ENCODE measurements at regions not wholly inside any gene's neighbourhood (a gene's known extent, or its start where the extent isn't known, plus 50 kb on each side); places are given as distances from the start of the nearest gene placed in this dataset.

GRCh38 chrX:117543885-117544284 lies 572.7 kb downstream of the KLHL13 start:
- Histone ChIP-seq H3K4me2 (no peak overlapping the region), H3K9me2 (ENCODE audit: insufficient read depth) (no peaks in the 10 kb centered on the region), H3K36me3 (ENCODE audit: low read depth) (no peaks in the 10 kb centered on the region), H3K27ac (no peak overlapping the region), H3F3A (ENCODE audit: insufficient read depth, low read depth) (no peaks in the 10 kb centered on the region), H3K27me3 (ENCODE audit: insufficient read depth, low read depth) (no peaks in the 10 kb centered on the region), H3K79me2 (ENCODE audit: low read depth) (no peaks in the 10 kb centered on the region), H2AFZ (no peak overlapping the region), H3K9me3 (ENCODE audit: insufficient read depth, low read depth) (no peaks in the 10 kb centered on the region), H4K20me1 (ENCODE audit: insufficient read depth) (no peaks in the 10 kb centered on the region), H3K4me3 (no peak overlapping the region), H3K4me1 (replicated peaks; ENCODE audit: insufficient read depth) (no peaks in the 10 kb centered on the region)
- BruUV-seq (replicated peaks): no TSS peak
- ChIA-PET POLR2A (ENCODE audit: unreplicated experiment) (no interaction called here), CTCF (no interaction called here)
- intact Hi-C loops (cut with micrococcal nuclease; ENCODE audit: unreplicated experiment): no loop called here
- TF ChIP-seq EZH2 (IDR thresholded peaks at IDR 0.05; ENCODE audit: low read depth): no peak
- TF ChIP-seq CTCF (conservative IDR thresholded peaks at IDR 0.05): no peak
- DNase-seq: no peak

- Histone ChIP-seq H3K79me2 (ENCODE audit: low read depth) (no peaks in the 10 kb centered on the region), H3K4me2 (no peak overlapping the region), H3K9me3 (ENCODE audit: insufficient read depth, low read depth) (no peaks in the 10 kb centered on the region), H3F3A (ENCODE audit: insufficient read depth, low read depth) (no peaks in the 10 kb centered on the region), H3K9me2 (ENCODE audit: insufficient read depth) (no peaks in the 10 kb centered on the region), H4K20me1 (ENCODE audit: insufficient read depth) (no peaks in the 10 kb centered on the region), H3K27me3 (ENCODE audit: insufficient read depth, low read depth) (no peaks in the 10 kb centered on the region), H3K4me1 (replicated peaks; ENCODE audit: insufficient read depth) (no peaks in the 10 kb centered on the region), H3K36me3 (ENCODE audit: low read depth) (no peaks in the 10 kb centered on the region), H3K27ac (no peak overlapping the region), H3K4me3 (no peak overlapping the region), H2AFZ (no peak overlapping the region)
- POLR2A ChIA-PET (ENCODE audit: unreplicated experiment): no interaction called here
- intact Hi-C loops (cut with micrococcal nuclease; ENCODE audit: unreplicated experiment): no loop called here
- CTCF ChIA-PET: no interaction called here
- DNase-seq: no peak
- no peak for TF ChIP-seq CTCF (conservative IDR thresholded peaks at IDR 0.05)
- no TSS peak for BruUV-seq (replicated peaks)
These were observed 577.6 kb downstream of the KLHL13 start for GRCh38 chrX:117539090-117539418.

- Histone ChIP-seq H3K27me3 (ENCODE audit: insufficient read depth, low read depth) (no peaks in the 10 kb centered on the region), H3F3A (ENCODE audit: insufficient read depth, low read depth) (no peaks in the 10 kb centered on the region), H3K9me2 (ENCODE audit: insufficient read depth) (0 out of 2 replicates have a peak, but pooled peaks cover 2% of the 10 kb centered on the region), H4K20me1 (ENCODE audit: insufficient read depth) (no peaks in the 10 kb centered on the region), H3K4me2 (no peak overlapping the region), H3K79me2 (ENCODE audit: low read depth) (no peaks in the 10 kb centered on the region), H3K4me1 (replicated peaks; ENCODE audit: insufficient read depth) (no peaks in the 10 kb centered on the region), H3K4me3 (no peak overlapping the region), H3K36me3 (ENCODE audit: low read depth) (no peaks in the 10 kb centered on the region), H3K9me3 (ENCODE audit: insufficient read depth, low read depth) (no peaks in the 10 kb centered on the region), H3K27ac (no peak overlapping the region), H2AFZ (no peak overlapping the region)
- intact Hi-C loops (cut with micrococcal nuclease; ENCODE audit: unreplicated experiment): no loop called here
- no peak for TF ChIP-seq CTCF (conservative IDR thresholded peaks at IDR 0.05)
- TF ChIP-seq EZH2 (IDR thresholded peaks at IDR 0.05; ENCODE audit: low read depth): no peak
- CTCF ChIA-PET: no interaction called here
- POLR2A ChIA-PET (ENCODE audit: unreplicated experiment): no interaction called here
- no TSS peak for BruUV-seq (replicated peaks)
- no peak for DNase-seq
These were observed 578.2 kb downstream of the KLHL13 start for GRCh38 chrX:117538178-117539089.
